GM21717 (cell line): ENCODE measurements at regions not wholly inside any gene's neighbourhood (a gene's known extent, or its start where the extent isn't known, plus 50 kb on each side); places are given as distances from the start of the nearest gene placed in this dataset.

Experiments used
- ATAC-seq: cut with Tn5 transposase; IDR thresholded peaks from one replicate; pipeline ENCODE4 v1.9.1; 2021; ENCODE audit warnings: mild to moderate bottlenecking, moderate library complexity; ENCODE audit not compliant: unreplicated experiment

- ATAC-seq = no peak
Observed at GRCh38 chr7:120207037-120207436, 65.9 kb upstream of the KCND2 start.

GRCh38 chr7:120215654-120216053 is 57.3 kb upstream of the KCND2 start:
- no peak for ATAC-seq

DNA sequence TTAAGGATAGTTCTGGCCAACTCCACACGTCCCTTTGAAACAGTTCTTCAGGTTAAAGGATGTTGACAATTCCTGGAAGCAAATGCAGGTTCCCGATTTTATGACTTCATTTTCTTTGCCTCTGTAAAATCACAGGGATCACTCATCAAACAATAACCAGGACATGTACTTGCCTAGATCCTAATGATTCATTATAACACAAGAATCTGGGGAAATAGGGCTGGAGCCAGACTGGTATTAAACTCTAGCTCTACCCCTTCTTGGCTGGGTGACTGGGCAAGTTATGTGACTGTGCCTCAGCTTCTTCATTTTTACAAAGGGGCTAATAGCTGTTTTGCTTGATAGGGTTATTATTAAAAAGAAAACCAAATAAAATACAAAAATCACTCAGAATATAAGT is 56.0 kb upstream of the KCND2 start:
- no peak for ATAC-seq

DNA sequence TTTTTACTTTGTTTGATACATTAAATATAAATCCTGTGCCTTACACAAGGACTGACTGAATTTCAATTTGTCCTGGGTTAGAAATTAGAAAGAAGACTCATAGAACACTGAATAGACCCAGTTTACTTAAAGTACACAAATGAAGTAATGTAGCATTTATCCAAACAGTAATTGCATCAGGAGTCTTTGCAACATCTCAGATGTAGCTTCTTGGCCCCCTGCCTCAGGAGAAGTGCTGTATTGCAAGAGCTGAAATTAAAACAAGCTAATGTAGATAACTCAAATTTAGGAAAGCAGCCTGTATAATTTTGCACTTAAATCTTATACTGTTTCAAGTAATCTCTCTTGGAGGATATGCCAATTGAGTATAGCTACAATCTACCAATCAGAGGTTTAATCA is 54.3 kb upstream of the KCND2 start:
- ATAC-seq = no peak

- no peak for ATAC-seq
Observed at GRCh38 chr7:120221666-120222065, 51.3 kb upstream of the KCND2 start.
